HG03108 (cell line): ENCODE measurements at regions not wholly inside any gene's neighbourhood (a gene's known extent, or its start where the extent isn't known, plus 50 kb on each side); places are given as distances from the start of the nearest gene placed in this dataset.

Experiments used
- ATAC-seq: cut with Tn5 transposase; IDR thresholded peaks from one replicate; pipeline ENCODE4 v1.9.1; 2021; ENCODE audit warnings: moderate library complexity; ENCODE audit not compliant: unreplicated experiment

- no peak for ATAC-seq
Observed at GRCh38 chr1:59104191-59104760, 192.6 kb upstream of the FGGY start.

GRCh38 chr1:59105548-59106507 lies 191.1 kb upstream of the FGGY start:
- no peak for ATAC-seq

- ATAC-seq, result no peak
Observed at GRCh38 chr1:59107516-59107915, 189.4 kb upstream of the FGGY start.

- ATAC-seq, result no peak
Observed at GRCh38 chr1:59107916-59108315, 189.0 kb upstream of the FGGY start.

- ATAC-seq, result no peak
Observed at GRCh38 chr1:59108481-59109317, 188.2 kb upstream of the FGGY start.

- no peak for ATAC-seq
Observed at GRCh38 chr1:59110271-59110670, 186.6 kb upstream of the FGGY start.

GRCh38 chr1:59113876-59114457 lies 182.9 kb upstream of the FGGY start:
- ATAC-seq, result no peak

- ATAC-seq, result no peak
Observed at GRCh38 chr1:59115865-59116264, 181.0 kb upstream of the FGGY start.

- no peak for ATAC-seq
Observed at GRCh38 chr1:59116920-59117542, 179.9 kb upstream of the FGGY start.

GRCh38 chr1:59122527-59122926 lies 174.4 kb upstream of the FGGY start:
- ATAC-seq, result no peak

GRCh38 chr1:59123081-59123681 lies 173.7 kb upstream of the FGGY start:
- ATAC-seq, result no peak

GRCh38 chr1:59124166-59124565 lies 172.7 kb upstream of the FGGY start:
- no peak for ATAC-seq

- no peak for ATAC-seq
Observed at GRCh38 chr1:59125154-59125553, 171.7 kb upstream of the FGGY start.

- ATAC-seq, result no peak
Observed at GRCh38 chr1:59125676-59126320, 171.1 kb upstream of the FGGY start.

- no peak for ATAC-seq
Observed at GRCh38 chr1:59126366-59126765, 170.5 kb upstream of the FGGY start.

- no peak for ATAC-seq
Observed at GRCh38 chr1:59128239-59128736, 168.6 kb upstream of the FGGY start.

GRCh38 chr1:59128784-59129227 lies 168.1 kb upstream of the FGGY start:
- ATAC-seq, result no peak

- no peak for ATAC-seq
Observed at GRCh38 chr1:59132295-59132694, 164.6 kb upstream of the FGGY start.

GRCh38 chr1:59133997-59134396 lies 162.9 kb upstream of the FGGY start:
- ATAC-seq, result no peak
